ENCODE measurements at regions not wholly inside any gene's neighbourhood (a gene's known extent, or its start where the extent isn't known, plus 50 kb on each side); places are given as distances from the start of the nearest gene placed in this dataset.
"Not testable (repeated sequence)": the region's sequence is repeated elsewhere in the genome, so short reads cannot be mapped to it uniquely, and the experiment has no call there.

DNA sequence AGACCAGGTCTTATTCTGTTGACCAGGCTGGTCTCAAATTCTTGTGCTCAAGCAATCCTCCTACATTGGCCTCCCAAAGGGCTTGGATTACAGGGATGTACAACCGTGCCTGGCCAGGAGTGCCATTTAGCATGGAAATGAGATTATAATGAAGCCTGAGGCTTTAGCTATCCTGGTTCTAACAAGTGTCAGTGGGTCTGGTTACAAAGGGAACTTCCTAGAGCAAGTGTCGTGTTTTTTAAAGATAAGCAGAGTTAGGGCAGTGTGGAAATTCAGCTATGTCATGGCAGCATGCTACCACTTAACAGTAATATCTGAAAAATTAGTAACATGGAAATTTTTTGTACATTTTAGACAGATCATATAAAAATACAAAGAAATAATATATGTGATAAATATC is 339.3 kb upstream of the SPATA31A3 start:
- H3K27ac ChIP-seq (ENCODE audit: low read depth in 2 of 2, low read length in 1 of 2); H3K4me1 ChIP-seq (ENCODE audit: control insufficient read depth in 2 of 2, insufficient read depth in 2 of 2, low read length in 1 of 2); H3K4me3 ChIP-seq (ENCODE audit: low read depth in 1 of 2, low read length in 2 of 2); H3K36me3 ChIP-seq (ENCODE audit: control insufficient read depth in 2 of 2, insufficient read depth in 2 of 2, low read length in 1 of 2); H3K9me3 ChIP-seq (ENCODE audit: control insufficient read depth in 2 of 2, insufficient read depth in 1 of 2, low read depth in 1 of 2, low read length in 1 of 2); H3K27me3 ChIP-seq (ENCODE audit: control insufficient read depth in 1 of 2, insufficient read depth in 2 of 2, low read length in 2 of 2): not testable (repeated sequence)
- no CpG with 5 or more reads among the region's 2 CpGs for WGBS, 2 donors

- not testable (repeated sequence) for H3K36me3 ChIP-seq (ENCODE audit: control insufficient read depth in 2 of 2, insufficient read depth in 2 of 2, low read length in 1 of 2); H3K27me3 ChIP-seq (ENCODE audit: control insufficient read depth in 1 of 2, insufficient read depth in 2 of 2, low read length in 2 of 2); H3K9me3 ChIP-seq (ENCODE audit: control insufficient read depth in 2 of 2, insufficient read depth in 1 of 2, low read depth in 1 of 2, low read length in 1 of 2); H3K4me1 ChIP-seq (ENCODE audit: control insufficient read depth in 2 of 2, insufficient read depth in 2 of 2, low read length in 1 of 2); H3K27ac ChIP-seq (ENCODE audit: low read depth in 2 of 2, low read length in 1 of 2); H3K4me3 ChIP-seq (ENCODE audit: low read depth in 1 of 2, low read length in 2 of 2)
- WGBS, 2 donors: no CpG with 5 or more reads among the region's 2 CpGs
These were observed 321.1 kb upstream of the SPATA31A3 start for GRCh38 chr9:67313409-67313808.

DNA sequence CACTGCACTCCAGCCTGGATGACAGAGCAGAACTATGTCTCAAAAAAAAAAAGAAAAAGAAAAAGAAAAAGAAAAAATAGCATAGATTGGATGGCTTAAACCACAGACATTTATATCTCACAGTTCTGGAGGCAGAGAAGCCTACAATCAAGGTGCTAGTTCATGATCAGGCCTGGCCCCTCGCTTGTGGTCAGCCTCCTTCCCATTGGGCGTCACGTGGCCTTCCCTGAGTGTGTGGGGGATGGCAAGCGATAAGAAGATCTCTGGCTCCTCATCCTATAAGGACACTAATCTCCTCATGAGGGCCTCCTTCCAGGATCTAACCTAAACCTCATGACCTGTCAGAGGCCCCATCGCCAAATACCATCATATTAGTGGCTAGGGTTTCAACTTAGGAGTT is 320.2 kb upstream of the SPATA31A3 start:
- H3K27ac ChIP-seq (ENCODE audit: low read depth in 2 of 2, low read length in 1 of 2); H3K4me3 ChIP-seq (ENCODE audit: low read depth in 1 of 2, low read length in 2 of 2); H3K4me1 ChIP-seq (ENCODE audit: control insufficient read depth in 2 of 2, insufficient read depth in 2 of 2, low read length in 1 of 2); H3K27me3 ChIP-seq (ENCODE audit: control insufficient read depth in 1 of 2, insufficient read depth in 2 of 2, low read length in 2 of 2); H3K36me3 ChIP-seq (ENCODE audit: control insufficient read depth in 2 of 2, insufficient read depth in 2 of 2, low read length in 1 of 2); H3K9me3 ChIP-seq (ENCODE audit: control insufficient read depth in 2 of 2, insufficient read depth in 1 of 2, low read depth in 1 of 2, low read length in 1 of 2): not testable (repeated sequence)
- WGBS, 2 donors: no CpG with 5 or more reads among the region's 5 CpGs

GRCh38 chr9:67307109-67307508 is 314.8 kb upstream of the SPATA31A3 start:
- H3K27me3 ChIP-seq (ENCODE audit: control insufficient read depth in 1 of 2, insufficient read depth in 2 of 2, low read length in 2 of 2); H3K9me3 ChIP-seq (ENCODE audit: control insufficient read depth in 2 of 2, insufficient read depth in 1 of 2, low read depth in 1 of 2, low read length in 1 of 2); H3K27ac ChIP-seq (ENCODE audit: low read depth in 2 of 2, low read length in 1 of 2); H3K36me3 ChIP-seq (ENCODE audit: control insufficient read depth in 2 of 2, insufficient read depth in 2 of 2, low read length in 1 of 2); H3K4me1 ChIP-seq (ENCODE audit: control insufficient read depth in 2 of 2, insufficient read depth in 2 of 2, low read length in 1 of 2); H3K4me3 ChIP-seq (ENCODE audit: low read depth in 1 of 2, low read length in 2 of 2): not testable (repeated sequence)
- WGBS, 2 donors: 81% methylated on average over 4 of the region's 8 CpGs; no CpG with 5 or more reads in 1 of the 2 donors

DNA sequence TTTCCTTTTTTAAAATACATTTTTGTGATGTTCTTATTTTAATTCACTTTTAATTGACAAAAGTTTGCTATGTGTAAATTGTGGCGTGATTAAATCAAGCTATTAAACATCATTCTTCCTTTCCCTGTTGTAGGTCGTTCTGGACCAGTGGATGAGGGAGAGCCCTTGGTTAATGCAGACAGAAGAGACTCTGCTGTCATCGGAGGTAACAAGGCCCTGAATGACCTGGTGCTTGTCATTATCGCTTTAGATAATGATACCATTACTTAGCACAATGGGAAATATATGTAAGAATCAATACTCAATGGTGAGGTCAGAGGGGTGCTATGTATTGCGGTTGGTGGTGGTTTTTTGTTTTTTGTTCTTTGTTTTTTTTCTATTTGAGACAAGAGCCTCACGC is 296.4 kb upstream of the SPATA31A3 start:
- not testable (repeated sequence) for H3K4me3 ChIP-seq (ENCODE audit: low read depth in 1 of 2, low read length in 2 of 2); H3K27me3 ChIP-seq (ENCODE audit: control insufficient read depth in 1 of 2, insufficient read depth in 2 of 2, low read length in 2 of 2); H3K9me3 ChIP-seq (ENCODE audit: control insufficient read depth in 2 of 2, insufficient read depth in 1 of 2, low read depth in 1 of 2, low read length in 1 of 2); H3K4me1 ChIP-seq (ENCODE audit: control insufficient read depth in 2 of 2, insufficient read depth in 2 of 2, low read length in 1 of 2); H3K27ac ChIP-seq (ENCODE audit: low read depth in 2 of 2, low read length in 1 of 2); H3K36me3 ChIP-seq (ENCODE audit: control insufficient read depth in 2 of 2, insufficient read depth in 2 of 2, low read length in 1 of 2)
- no CpG with 5 or more reads among the region's 6 CpGs for WGBS, 2 donors

- no CpG with 5 or more reads among the region's 46 CpGs for WGBS, 2 donors
- H3K4me1 ChIP-seq (ENCODE audit: control insufficient read depth in 2 of 2, insufficient read depth in 2 of 2, low read length in 1 of 2); H3K27me3 ChIP-seq (ENCODE audit: control insufficient read depth in 1 of 2, insufficient read depth in 2 of 2, low read length in 2 of 2); H3K36me3 ChIP-seq (ENCODE audit: control insufficient read depth in 2 of 2, insufficient read depth in 2 of 2, low read length in 1 of 2); H3K27ac ChIP-seq (ENCODE audit: low read depth in 2 of 2, low read length in 1 of 2); H3K4me3 ChIP-seq (ENCODE audit: low read depth in 1 of 2, low read length in 2 of 2); H3K9me3 ChIP-seq (ENCODE audit: control insufficient read depth in 2 of 2, insufficient read depth in 1 of 2, low read depth in 1 of 2, low read length in 1 of 2): not testable (repeated sequence)
These were observed 295.9 kb upstream of the SPATA31A3 start for GRCh38 chr9:67288117-67288735.

DNA sequence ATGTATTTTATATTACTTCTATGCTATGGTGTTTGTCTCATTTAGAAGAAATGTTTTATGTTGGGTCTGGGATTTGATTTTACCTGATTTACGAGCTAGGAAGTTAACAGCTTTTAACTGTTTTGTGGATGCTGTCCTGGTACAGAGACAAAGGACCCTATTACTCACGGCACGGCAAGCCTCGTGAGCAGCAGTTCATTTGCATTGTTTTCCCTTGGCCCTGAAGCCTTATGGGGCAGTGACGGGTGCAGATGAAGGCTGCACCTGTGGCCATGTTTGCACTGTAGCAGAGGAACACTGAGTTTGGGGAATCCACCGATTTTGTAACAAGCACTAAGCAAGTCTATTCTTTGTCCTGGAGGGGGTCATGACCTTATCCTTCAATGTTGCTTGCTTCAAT is 291.9 kb upstream of the SPATA31A3 start:
- not testable (repeated sequence) for H3K36me3 ChIP-seq (ENCODE audit: control insufficient read depth in 2 of 2, insufficient read depth in 2 of 2, low read length in 1 of 2); H3K27ac ChIP-seq (ENCODE audit: low read depth in 2 of 2, low read length in 1 of 2)
- no CpG with 5 or more reads among the region's 6 CpGs for WGBS, 2 donors

GRCh38 chr9:67281574-67281973 is 289.2 kb upstream of the SPATA31A3 start:
- not testable (repeated sequence) for H3K9me3 ChIP-seq (ENCODE audit: control insufficient read depth in 2 of 2, insufficient read depth in 1 of 2, low read depth in 1 of 2, low read length in 1 of 2); H3K27ac ChIP-seq (ENCODE audit: low read depth in 2 of 2, low read length in 1 of 2); H3K27me3 ChIP-seq (ENCODE audit: control insufficient read depth in 1 of 2, insufficient read depth in 2 of 2, low read length in 2 of 2); H3K36me3 ChIP-seq (ENCODE audit: control insufficient read depth in 2 of 2, insufficient read depth in 2 of 2, low read length in 1 of 2); H3K4me3 ChIP-seq (ENCODE audit: low read depth in 1 of 2, low read length in 2 of 2); H3K4me1 ChIP-seq (ENCODE audit: control insufficient read depth in 2 of 2, insufficient read depth in 2 of 2, low read length in 1 of 2)
- no CpG with 5 or more reads among the region's 4 CpGs for WGBS, 2 donors

More for the DNA sequence above, 291.9 kb upstream of the SPATA31A3 start:
- not testable (repeated sequence) for H3K9me3 ChIP-seq (ENCODE audit: control insufficient read depth in 2 of 2, insufficient read depth in 1 of 2, low read depth in 1 of 2, low read length in 1 of 2); H3K27me3 ChIP-seq (ENCODE audit: control insufficient read depth in 1 of 2, insufficient read depth in 2 of 2, low read length in 2 of 2); H3K4me1 ChIP-seq (ENCODE audit: control insufficient read depth in 2 of 2, insufficient read depth in 2 of 2, low read length in 1 of 2); H3K4me3 ChIP-seq (ENCODE audit: low read depth in 1 of 2, low read length in 2 of 2)

GRCh38 chr9:67269692-67270091 is 277.3 kb upstream of the SPATA31A3 start:
- not testable (repeated sequence) for H3K27me3 ChIP-seq (ENCODE audit: control insufficient read depth in 1 of 2, insufficient read depth in 2 of 2, low read length in 2 of 2); H3K27ac ChIP-seq (ENCODE audit: low read depth in 2 of 2, low read length in 1 of 2); H3K4me1 ChIP-seq (ENCODE audit: control insufficient read depth in 2 of 2, insufficient read depth in 2 of 2, low read length in 1 of 2); H3K9me3 ChIP-seq (ENCODE audit: control insufficient read depth in 2 of 2, insufficient read depth in 1 of 2, low read depth in 1 of 2, low read length in 1 of 2); H3K4me3 ChIP-seq (ENCODE audit: low read depth in 1 of 2, low read length in 2 of 2); H3K36me3 ChIP-seq (ENCODE audit: control insufficient read depth in 2 of 2, insufficient read depth in 2 of 2, low read length in 1 of 2)
- WGBS, 2 donors: no CpG with 5 or more reads among the region's 1 CpG

- H3K27ac ChIP-seq (ENCODE audit: low read depth in 2 of 2, low read length in 1 of 2): not testable (repeated sequence)
- no CpG with 5 or more reads among the region's 6 CpGs for WGBS, 2 donors
These were observed 265.5 kb upstream of the SPATA31A3 start for GRCh38 chr9:67257894-67258293.

More at GRCh38 chr9:67257894-67258293, 265.5 kb upstream of the SPATA31A3 start:
- not testable (repeated sequence) for H3K4me1 ChIP-seq (ENCODE audit: control insufficient read depth in 2 of 2, insufficient read depth in 2 of 2, low read length in 1 of 2); H3K27me3 ChIP-seq (ENCODE audit: control insufficient read depth in 1 of 2, insufficient read depth in 2 of 2, low read length in 2 of 2); H3K9me3 ChIP-seq (ENCODE audit: control insufficient read depth in 2 of 2, insufficient read depth in 1 of 2, low read depth in 1 of 2, low read length in 1 of 2); H3K36me3 ChIP-seq (ENCODE audit: control insufficient read depth in 2 of 2, insufficient read depth in 2 of 2, low read length in 1 of 2); H3K4me3 ChIP-seq (ENCODE audit: low read depth in 1 of 2, low read length in 2 of 2)

All from esophagus (tissue), 2 donors.